HCT116 (cell line): ENCODE measurements at regions not wholly inside any gene's neighbourhood (a gene's known extent, or its start where the extent isn't known, plus 50 kb on each side); places are given as distances from the start of the nearest gene placed in this dataset.

Experiments
- ATAC-seq: fragments of 200-7000 bp; cut with Tn5 transposase; 2 replicates; pipeline ENCODE4 v1.9.1; 2020; ENCODE audit warnings: mild to moderate bottlenecking, moderate library complexity
- BruUV-seq: library from RNA; stranded (reverse); fragments of 400-500 nt; replicated peaks from 2 replicates; lab custom pipeline; 2021; lab: Mats Ljungman, UMichigan
- CTCF ChIA-PET: fragments of 300-600 bp; sonication (Branson Sonifier 250); formaldehyde crosslinking; loops from one replicate; lab custom pipeline; 2021; ENCODE audit warnings: antibody characterized with exemption; lab: Charles Lee
- POLR2A ChIA-PET: fragments of 300-600, 350-600 bp; sonication (Branson Sonifier 250); formaldehyde crosslinking; loops from one replicate; lab custom pipeline; 2021; ENCODE audit warnings: antibody characterized with exemption; lab: Charles Lee
- RAD21 ChIA-PET, 2 experiments: fragments of 300-600 bp; sonication (Branson Sonifier 250); formaldehyde crosslinking; loops; one replicate each; lab custom pipeline; 2023; ENCODE audit warnings: low total read pairs in 2 of 2; ENCODE audit not compliant: uncharacterized antibody in 2 of 2, unreplicated experiment in 2 of 2, low non-redundant PET in 1 of 2; lab: Charles Lee
- DNase-seq: peaks from one replicate; pipeline ENCODE4 v3.0.0-alpha.2; 2010; ENCODE audit warnings: low read depth, low spot score
- H2AFZ ChIP-seq: fragments of 200-600 bp; shearing (Covaris generic), sonication (generic); 2 replicates; pipeline ENCODE4 v1.6.1; 2017; ENCODE audit warnings: low read depth, mixed run types, mixed read lengths, antibody characterized with exemption, low read length; ENCODE audit not compliant: poor library complexity, severe bottlenecking
- H3K27ac ChIP-seq: 2 replicates; pipeline ENCODE4 v1.5.1; 2012; ENCODE audit warnings: low read depth, low read length
- H3K27me3 ChIP-seq: fragments of 200-600 bp; sonication (generic); 2 replicates; pipeline ENCODE4 v1.6.1; 2016; ENCODE audit warnings: mixed run types, low read length, mixed read lengths; ENCODE audit not compliant: insufficient read depth
- H3K36me3 ChIP-seq, 2 experiments: fragments of 200-500 bp in 1 of 2; fragments of 200-600 bp in 1 of 2; sonication (Bioruptor generic) in 1 of 2; sonication (generic) in 1 of 2; 2 replicates each; pipeline versions ENCODE4 v1.5.1 to v1.6.1; 2014 to 2016; ENCODE audit warnings: low read length in 2 of 2, inconsistent platforms in 1 of 2, mixed read lengths in 1 of 2, mixed run types in 1 of 2; ENCODE audit not compliant: insufficient read depth in 2 of 2, control insufficient read depth in 1 of 2
- H3K4me1 ChIP-seq, 2 experiments: fragments of 200-600 bp in 1 of 2; sonication (generic) in 1 of 2; 2 replicates each; pipeline versions ENCODE4 v1.5.1 to v1.6.1; 2012 to 2017; ENCODE audit warnings: low read length in 2 of 2, inconsistent platforms in 1 of 2, mild to moderate bottlenecking in 1 of 2, mixed read lengths in 1 of 2, mixed run types in 1 of 2, moderate library complexity in 1 of 2; ENCODE audit not compliant: insufficient read depth in 2 of 2, control insufficient read depth in 1 of 2
- H3K4me2 ChIP-seq: fragments of 200-600 bp; sonication (generic); 2 replicates; pipeline ENCODE4 v1.6.1; 2017; ENCODE audit warnings: mixed run types, low read length, mixed read lengths
- H3K4me3 ChIP-seq, 2 experiments: fragments of 200-600 bp in 1 of 2; sonication (generic) in 1 of 2; replicated peaks in 1 of 2; 2 replicates each; pipeline ENCODE4 v1.5.1; 2011 to 2016; ENCODE audit warnings: low read length in 2 of 2, control low read depth in 1 of 2, low read depth in 1 of 2, mild to moderate bottlenecking in 1 of 2, mixed read lengths in 1 of 2, mixed run types in 1 of 2
- H3K79me2 ChIP-seq: fragments of 200-600 bp; sonication (generic); 2 replicates; pipeline ENCODE4 v1.6.1; 2017; ENCODE audit warnings: mild to moderate bottlenecking, mixed run types, low read length, moderate library complexity, mixed read lengths; ENCODE audit not compliant: insufficient read depth
- H3K9ac ChIP-seq: fragments of 200-600 bp; sonication (generic); 2 replicates; pipeline ENCODE4 v1.6.1; 2016; ENCODE audit warnings: low read length, mixed read lengths
- H3K9me2 ChIP-seq: fragments of 200-600 bp; sonication (generic), shearing (Covaris generic); 2 replicates; pipeline ENCODE4 v1.6.1; 2017; ENCODE audit warnings: mixed run types, mild to moderate bottlenecking, moderate library complexity; ENCODE audit not compliant: insufficient read depth
- H3K9me3 ChIP-seq, 2 experiments: fragments of 200-500 bp in 1 of 2; fragments of 200-600 bp in 1 of 2; sonication (Bioruptor generic) in 1 of 2; sonication (generic) in 1 of 2; 2 replicates each; pipeline ENCODE4 v1.6.1; 2014 to 2017; ENCODE audit warnings: low read length in 2 of 2, mixed read lengths in 2 of 2, inconsistent platforms in 1 of 2, low read depth in 1 of 2, mild to moderate bottlenecking in 1 of 2, mixed run types in 1 of 2, moderate library complexity in 1 of 2; ENCODE audit not compliant: control insufficient read depth in 1 of 2, insufficient read depth in 1 of 2
- H4K20me1 ChIP-seq: fragments of 200-600 bp; sonication (generic), shearing (Covaris generic); 2 replicates; pipeline ENCODE4 v1.6.1; 2017; ENCODE audit warnings: mixed run types, mild to moderate bottlenecking, moderate library complexity; ENCODE audit not compliant: insufficient read depth
- CBX3 ChIP-seq: IDR thresholded peaks from 2 replicates; pipeline ENCODE4 v1.6.1; 2012; ENCODE audit warnings: low read depth
- EGR1 ChIP-seq: IDR thresholded peaks from 2 replicates; pipeline ENCODE4 v1.6.1; 2012; ENCODE audit warnings: low read depth
- ELF1 ChIP-seq: IDR thresholded peaks from 2 replicates; pipeline ENCODE4 v1.6.1; 2012; ENCODE audit warnings: low read depth, borderline replicate concordance
- EZH2 ChIP-seq: fragments of 200-600 bp; sonication (generic); IDR thresholded peaks from 2 replicates; pipeline ENCODE4 v1.6.1; 2017; ENCODE audit warnings: antibody characterized with exemption, mixed run types
- EZH2phosphoT487 ChIP-seq: fragments of 200-600 bp; IDR thresholded peaks from 2 replicates; pipeline ENCODE4 v1.6.1; 2018; ENCODE audit warnings: antibody characterized with exemption, borderline replicate concordance
- POLR2AphosphoS5 ChIP-seq: IDR thresholded peaks from 2 replicates; pipeline ENCODE4 v1.6.1; 2011; ENCODE audit warnings: mild to moderate bottlenecking, low read depth, low read length, moderate library complexity
- SIN3A ChIP-seq: IDR thresholded peaks from 2 replicates; pipeline ENCODE4 v1.6.1; 2012; ENCODE audit warnings: low read depth
- SP1 ChIP-seq: IDR thresholded peaks from 2 replicates; pipeline ENCODE4 v1.6.1; 2012; ENCODE audit warnings: low read depth
- YY1 ChIP-seq: IDR thresholded peaks from 2 replicates; pipeline ENCODE4 v1.6.1; 2011; ENCODE audit warnings: low read length, low read depth, moderate library complexity, mild to moderate bottlenecking; ENCODE audit not compliant: insufficient replicate concordance; ENCODE audit errors: extremely low read depth
- intact Hi-C: fragments of 100-400 bp; cut with micrococcal nuclease; formaldehyde crosslinking; loops from 2 replicates; pipeline ENCODE4 v1.10.0; 2022
- TF ChIP-seq, protein P1 (sequence below): IDR thresholded peaks from 2 replicates; pipeline ENCODE4 v1.6.1; 2012; ENCODE audit warnings: low read depth
- TF ChIP-seq, protein P2 (sequence below): IDR thresholded peaks from 2 replicates; pipeline ENCODE4 v1.6.1; 2012

DNA sequence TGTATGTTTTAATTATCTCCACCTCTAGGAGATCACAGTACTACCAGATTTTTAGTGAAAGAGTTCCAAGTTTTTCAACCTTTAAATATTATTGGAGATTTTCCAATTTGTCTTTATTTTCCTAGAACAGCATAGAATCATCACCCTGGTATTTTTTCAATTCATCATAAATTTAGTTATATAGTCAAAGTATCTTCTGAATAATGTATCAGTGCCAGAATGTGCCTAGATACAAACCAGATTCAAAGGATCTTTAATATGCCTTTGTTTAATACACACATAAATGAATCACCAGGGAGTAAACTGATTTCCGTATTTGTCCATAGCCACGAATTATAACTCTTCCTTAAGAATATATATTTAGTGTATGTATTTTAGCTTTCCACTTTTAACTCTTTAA lies 1373.1 kb downstream of the STIM2 start:
- Histone ChIP-seq H3K4me2 (no peak overlapping the region), H3K36me3 (no peaks in the 10 kb centered on the region), H3K9me2 (no peaks in the 10 kb centered on the region), H3K9me3 (no peaks in the 10 kb centered on the region), H3K4me1 (no peaks in the 10 kb centered on the region), H3K79me2 (no peaks in the 10 kb centered on the region), H2AFZ (no peak overlapping the region), H3K27me3 (no peaks in the 10 kb centered on the region), H3K9ac (no peak overlapping the region), H3K27ac (no peak overlapping the region), H3K4me3 (no peak overlapping the region), H4K20me1 (no peaks in the 10 kb centered on the region)
- no TSS peak for BruUV-seq
- intact Hi-C loops = no loop called here
- ChIA-PET POLR2A (no interaction called here), CTCF (no interaction called here), RAD21 (no interaction called here)
- DNase-seq (no peak), ATAC-seq (no peak)
- TF ChIP-seq EZH2phosphoT487 = no peak
- no peak for TF ChIP-seq SIN3A
- TF ChIP-seq EZH2 = no peak
- TF ChIP-seq ELF1 = no peak
- no peak for TF ChIP-seq SP1
- TF ChIP-seq EGR1 = no peak
- TF ChIP-seq, protein P1, sequence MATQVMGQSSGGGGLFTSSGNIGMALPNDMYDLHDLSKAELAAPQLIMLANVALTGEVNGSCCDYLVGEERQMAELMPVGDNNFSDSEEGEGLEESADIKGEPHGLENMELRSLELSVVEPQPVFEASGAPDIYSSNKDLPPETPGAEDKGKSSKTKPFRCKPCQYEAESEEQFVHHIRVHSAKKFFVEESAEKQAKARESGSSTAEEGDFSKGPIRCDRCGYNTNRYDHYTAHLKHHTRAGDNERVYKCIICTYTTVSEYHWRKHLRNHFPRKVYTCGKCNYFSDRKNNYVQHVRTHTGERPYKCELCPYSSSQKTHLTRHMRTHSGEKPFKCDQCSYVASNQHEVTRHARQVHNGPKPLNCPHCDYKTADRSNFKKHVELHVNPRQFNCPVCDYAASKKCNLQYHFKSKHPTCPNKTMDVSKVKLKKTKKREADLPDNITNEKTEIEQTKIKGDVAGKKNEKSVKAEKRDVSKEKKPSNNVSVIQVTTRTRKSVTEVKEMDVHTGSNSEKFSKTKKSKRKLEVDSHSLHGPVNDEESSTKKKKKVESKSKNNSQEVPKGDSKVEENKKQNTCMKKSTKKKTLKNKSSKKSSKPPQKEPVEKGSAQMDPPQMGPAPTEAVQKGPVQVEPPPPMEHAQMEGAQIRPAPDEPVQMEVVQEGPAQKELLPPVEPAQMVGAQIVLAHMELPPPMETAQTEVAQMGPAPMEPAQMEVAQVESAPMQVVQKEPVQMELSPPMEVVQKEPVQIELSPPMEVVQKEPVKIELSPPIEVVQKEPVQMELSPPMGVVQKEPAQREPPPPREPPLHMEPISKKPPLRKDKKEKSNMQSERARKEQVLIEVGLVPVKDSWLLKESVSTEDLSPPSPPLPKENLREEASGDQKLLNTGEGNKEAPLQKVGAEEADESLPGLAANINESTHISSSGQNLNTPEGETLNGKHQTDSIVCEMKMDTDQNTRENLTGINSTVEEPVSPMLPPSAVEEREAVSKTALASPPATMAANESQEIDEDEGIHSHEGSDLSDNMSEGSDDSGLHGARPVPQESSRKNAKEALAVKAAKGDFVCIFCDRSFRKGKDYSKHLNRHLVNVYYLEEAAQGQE = no peak
- no peak for TF ChIP-seq POLR2AphosphoS5
- no peak for TF ChIP-seq YY1
- no peak for TF ChIP-seq CBX3
- TF ChIP-seq, protein P2, sequence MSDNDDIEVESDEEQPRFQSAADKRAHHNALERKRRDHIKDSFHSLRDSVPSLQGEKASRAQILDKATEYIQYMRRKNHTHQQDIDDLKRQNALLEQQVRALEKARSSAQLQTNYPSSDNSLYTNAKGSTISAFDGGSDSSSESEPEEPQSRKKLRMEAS = no peak
